ENCODE measurements at regions not wholly inside any gene's neighbourhood (a gene's known extent, or its start where the extent isn't known, plus 50 kb on each side); places are given as distances from the start of the nearest gene placed in this dataset.

GRCh38 chr3:74693696-74694393 lies 79.4 kb upstream of the CNTN3 start:
- no peak for DNase-seq (ENCODE audit: low spot score)

DNA sequence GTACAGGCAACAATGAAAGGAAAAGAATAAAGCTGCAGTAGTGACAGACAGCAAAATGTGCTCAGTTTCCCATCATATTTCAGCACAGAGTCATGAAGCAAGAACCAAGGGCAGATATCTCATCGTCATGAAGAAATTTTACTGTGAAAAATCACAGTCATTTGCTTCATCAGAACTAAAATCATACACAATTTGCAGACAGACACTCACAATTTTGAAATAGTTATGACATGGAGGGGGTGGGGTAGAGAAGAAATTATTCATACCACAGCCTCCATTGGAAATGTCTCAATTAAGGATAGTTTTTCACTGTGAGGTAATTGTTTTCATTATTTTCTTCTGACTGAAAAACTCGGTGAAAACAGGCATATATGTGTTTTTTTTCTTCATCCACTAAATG lies 78.8 kb upstream of the CNTN3 start:
- DNase-seq (ENCODE audit: low spot score) = no peak

GRCh38 chr3:74691946-74692345 lies 77.5 kb upstream of the CNTN3 start:
- no peak for DNase-seq (ENCODE audit: low spot score)

DNA sequence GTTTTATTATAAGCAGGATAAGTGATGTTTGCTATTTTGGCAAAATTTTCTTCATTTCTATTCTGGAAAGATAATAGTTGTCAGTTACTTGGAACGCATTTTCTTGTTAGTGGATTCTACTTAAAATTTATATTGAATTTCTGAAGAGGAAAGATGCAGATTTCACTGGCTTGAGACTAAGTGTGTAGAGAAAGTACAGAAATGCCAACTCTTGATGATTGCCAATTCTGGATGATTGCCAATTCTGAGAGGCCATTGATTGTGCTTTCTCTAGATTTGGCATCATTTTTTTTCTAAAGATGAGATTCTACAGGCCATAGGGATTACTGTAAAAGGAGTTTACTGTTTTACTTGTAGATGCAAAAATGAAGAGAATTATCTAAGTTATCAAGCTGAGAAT lies 58.9 kb upstream of the CNTN3 start:
- DNase-seq (ENCODE audit: low spot score) = no peak

GRCh38 chr3:74664606-74665005 lies 50.1 kb upstream of the CNTN3 start:
- DNase-seq (ENCODE audit: low spot score) = no peak

All from D341Med (cell line).